B cell (primary cell): ENCODE measurements at regions not wholly inside any gene's neighbourhood (a gene's known extent, or its start where the extent isn't known, plus 50 kb on each side); places are given as distances from the start of the nearest gene placed in this dataset.

Source experiments
- ATAC-seq: fragments of 200-7000 bp; cut with Tn5 transposase; one replicate; pipeline ENCODE4 v1.10.0; 2021; ENCODE audit warnings: low read depth, mild to moderate bottlenecking, moderate number of reproducible peaks, moderate library complexity
- CTCF ChIA-PET: fragments of 350-600 bp; sonication (Branson Sonifier 250); formaldehyde crosslinking; loops from one replicate; lab custom pipeline; 2021; ENCODE audit warnings: antibody characterized with exemption, inconsistent platforms; lab: Charles Lee
- POLR2A ChIA-PET: fragments of 350-600 bp; sonication (Branson Sonifier 250); formaldehyde crosslinking; loops from one replicate; lab custom pipeline; 2021; ENCODE audit warnings: antibody characterized with exemption; lab: Charles Lee
- DNase-seq: peaks from one replicate; pipeline ENCODE4 v3.0.0; 2013
- H2AFZ ChIP-seq: 2 replicates; pipeline ENCODE4 v1.6.1; 2012; ENCODE audit warnings: mild to moderate bottlenecking, low read depth, low read length; ENCODE audit not compliant: insufficient read depth, poor library complexity, severe bottlenecking
- H3K27ac ChIP-seq, 2 donors: 1 replicate in 1 of 2; 2 replicates in 1 of 2; pipeline ENCODE4 v1.5.1; 2012 to 2013; ENCODE audit warnings: low read length in 2 of 2, mild to moderate bottlenecking in 2 of 2, moderate library complexity in 1 of 2
- H3K27me3 ChIP-seq, 4 experiments: fragments of 200-600 bp in 1 of 4; sonication (generic) in 1 of 4; replicated peaks in 1 of 4; 1 replicate in 2 of 4; 2 replicates in 2 of 4; pipeline versions ENCODE4 v1.6.1 to v1.7.0; 2013 to 2016; ENCODE audit warnings: low read length in 3 of 4, mild to moderate bottlenecking in 2 of 4, mixed read lengths in 1 of 4, moderate library complexity in 1 of 4; ENCODE audit not compliant: insufficient read depth in 4 of 4, control insufficient read depth in 3 of 4; ENCODE audit errors: control extremely low read depth in 1 of 4
- H3K36me3 ChIP-seq, 2 experiments: replicated peaks in 1 of 2; 1 replicate in 1 of 2; 2 replicates in 1 of 2; pipeline versions ENCODE4 v1.6.1 to v1.7.1; 2013; ENCODE audit warnings: low read length in 1 of 2; ENCODE audit not compliant: insufficient read depth in 2 of 2, control insufficient read depth in 1 of 2; ENCODE audit errors: control extremely low read depth in 1 of 2, extremely low read depth in 1 of 2
- H3K4me1 ChIP-seq, 2 donors: fragments of 200-600 bp in 1 of 2; sonication (generic) in 1 of 2; 1 replicate in 1 of 2; 2 replicates in 1 of 2; pipeline versions ENCODE4 v1.5.1 to v1.6.1; 2013 to 2017; ENCODE audit warnings: low read length in 2 of 2; ENCODE audit not compliant: control insufficient read depth in 2 of 2, insufficient read depth in 2 of 2
- H3K4me2 ChIP-seq: replicated peaks from 2 replicates; pipeline ENCODE3; 2012; ENCODE audit warnings: mild to moderate bottlenecking, low read depth, low read length; ENCODE audit not compliant: poor library complexity, severe bottlenecking
- H3K4me3 ChIP-seq, 5 experiments: fragments of 200-600 bp in 1 of 5; sonication (generic) in 1 of 5; 1 replicate in 3 of 5; 2 replicates in 2 of 5; pipeline versions ENCODE4 v1.5.1 to v1.7.0; 2011 to 2016; ENCODE audit warnings: low read length in 4 of 5, mild to moderate bottlenecking in 4 of 5, low read depth in 2 of 5, control low read depth in 1 of 5, moderate library complexity in 1 of 5; ENCODE audit not compliant: insufficient read depth in 1 of 5; ENCODE audit errors: control extremely low read depth in 1 of 5, extremely low read depth in 1 of 5
- H3K79me2 ChIP-seq: fragments of 200-600 bp; sonication (generic); one replicate; pipeline ENCODE4 v1.6.0; 2016; ENCODE audit warnings: low read length; ENCODE audit not compliant: control insufficient read depth, insufficient read depth
- H3K9ac ChIP-seq: fragments of 200-600 bp; sonication (generic); 2 replicates; pipeline ENCODE4 v1.6.1; 2017; ENCODE audit warnings: mild to moderate bottlenecking, low read length, moderate library complexity
- H3K9me3 ChIP-seq, 3 donors: one replicate each; pipeline versions ENCODE4 v1.6.1 to v1.7.1; 2013; ENCODE audit warnings: low read length in 2 of 3; ENCODE audit not compliant: control insufficient read depth in 2 of 3, insufficient read depth in 1 of 3; ENCODE audit errors: control extremely low read depth in 1 of 3
- H4K20me1 ChIP-seq: 2 replicates; pipeline ENCODE4 v1.6.0; 2012; ENCODE audit warnings: mild to moderate bottlenecking, low read length; ENCODE audit not compliant: insufficient read depth, control insufficient read depth, poor library complexity, severe bottlenecking
- H3K27ac Mint-ChIP-seq: one replicate; pipeline ENCODE4 v1.8.0; 2021; ENCODE audit warnings: mixed read lengths
- H3K27me3 Mint-ChIP-seq: one replicate; pipeline ENCODE4 v1.8.0; 2021; ENCODE audit warnings: mixed read lengths
- H3K4me1 Mint-ChIP-seq: one replicate; pipeline ENCODE4 v1.8.0; 2021; ENCODE audit warnings: mixed read lengths
- H3K4me3 Mint-ChIP-seq: one replicate; pipeline ENCODE4 v1.8.0; 2021; ENCODE audit warnings: mixed read lengths
- H3K9me3 Mint-ChIP-seq: one replicate; pipeline ENCODE4 v1.8.0; 2022; ENCODE audit warnings: mixed read lengths; ENCODE audit not compliant: insufficient read depth
- EZH2 ChIP-seq: IDR thresholded peaks from 2 replicates; pipeline ENCODE4 v1.6.1; 2012; ENCODE audit warnings: borderline replicate concordance, low read depth, mild to moderate bottlenecking, moderate library complexity, low read length; ENCODE audit not compliant: insufficient read depth, poor library complexity, severe bottlenecking
- WGBS: methylation state at CpG from one replicate; pipeline ENCODE4 v1.1.5; 2013; ENCODE audit warnings: missing lambda C conversion rate; ENCODE audit not compliant: insufficient coverage; 5-methylcytosine and 5-hydroxymethylcytosine counted together
- intact Hi-C: fragments of 100-400 bp; cut with micrococcal nuclease; formaldehyde crosslinking; loops from one replicate; pipeline ENCODE4 v1.10.0; 2022
- TF ChIP-seq, protein P1 (sequence below): fragments of 200-600 bp; IDR thresholded peaks from one replicate; pipeline ENCODE4 v1.8.0; 2022; ENCODE audit warnings: antibody characterized with exemption, mild to moderate bottlenecking

DNA sequence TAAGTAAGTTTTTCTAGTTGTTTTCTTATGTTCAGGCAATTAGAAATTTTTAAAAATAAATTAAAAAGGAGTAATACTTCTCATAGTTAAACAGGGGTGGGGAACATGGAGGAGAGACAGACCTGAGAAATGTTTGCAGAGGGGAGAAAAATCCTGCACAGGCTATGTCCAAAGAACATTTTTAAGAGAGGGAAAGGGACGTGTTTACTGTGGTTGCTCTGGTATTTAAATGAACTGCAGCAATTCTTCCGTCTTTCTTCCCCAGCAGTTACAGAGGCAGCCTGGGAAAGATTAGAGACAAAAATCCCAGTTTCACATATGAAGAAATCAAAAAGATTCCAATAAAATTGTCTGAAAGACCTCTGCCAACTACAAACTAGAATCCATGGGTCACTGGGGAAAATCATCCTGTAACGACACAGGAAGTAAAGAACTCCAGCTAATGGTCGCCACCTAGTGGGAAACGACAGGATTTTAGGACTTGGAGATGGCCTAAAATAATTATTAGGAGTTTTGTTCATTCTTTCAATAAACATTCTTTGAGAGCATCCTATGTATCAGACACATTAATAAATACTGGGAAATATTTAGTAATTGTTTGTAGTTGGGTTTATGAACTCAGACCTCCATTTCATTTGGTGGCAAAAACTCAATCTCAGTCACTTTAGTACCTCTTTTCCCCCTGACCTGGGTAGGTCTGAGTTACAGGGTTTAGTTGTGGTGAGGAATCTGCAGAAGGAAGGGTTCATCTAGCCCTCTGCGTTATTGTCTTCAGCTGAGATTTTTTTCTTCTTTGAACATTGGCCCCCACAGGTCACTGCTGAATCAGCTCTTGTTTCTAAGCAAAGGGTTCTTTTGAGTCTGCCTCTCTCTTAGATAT is 69.9 kb upstream of the GOLIM4 start:
- DNase-seq (peak; percentile 66), ATAC-seq (no peak)
- Histone ChIP-seq H2AFZ (peak overlapping the region; percentile 59), H3K4me2 (peak overlapping the region; percentile 53), H3K27me3 (no peaks in the 10 kb centered on the region), H3K9me3 (no peaks in the 10 kb centered on the region), H3K4me1 (peaks cover 0 to 4% of the 10 kb centered on the region in 2 donors), H3K27ac (no peak overlapping the region), H3K36me3 (no peaks in the 10 kb centered on the region), H3K9ac (peak overlapping the region; percentile 38), H3K79me2 (no peaks in the 10 kb centered on the region), H4K20me1 (no peaks in the 10 kb centered on the region), H3K4me3 (peak overlapping the region in 2 of 5 experiments; percentile 22 to 41)
- TF ChIP-seq, protein P1, sequence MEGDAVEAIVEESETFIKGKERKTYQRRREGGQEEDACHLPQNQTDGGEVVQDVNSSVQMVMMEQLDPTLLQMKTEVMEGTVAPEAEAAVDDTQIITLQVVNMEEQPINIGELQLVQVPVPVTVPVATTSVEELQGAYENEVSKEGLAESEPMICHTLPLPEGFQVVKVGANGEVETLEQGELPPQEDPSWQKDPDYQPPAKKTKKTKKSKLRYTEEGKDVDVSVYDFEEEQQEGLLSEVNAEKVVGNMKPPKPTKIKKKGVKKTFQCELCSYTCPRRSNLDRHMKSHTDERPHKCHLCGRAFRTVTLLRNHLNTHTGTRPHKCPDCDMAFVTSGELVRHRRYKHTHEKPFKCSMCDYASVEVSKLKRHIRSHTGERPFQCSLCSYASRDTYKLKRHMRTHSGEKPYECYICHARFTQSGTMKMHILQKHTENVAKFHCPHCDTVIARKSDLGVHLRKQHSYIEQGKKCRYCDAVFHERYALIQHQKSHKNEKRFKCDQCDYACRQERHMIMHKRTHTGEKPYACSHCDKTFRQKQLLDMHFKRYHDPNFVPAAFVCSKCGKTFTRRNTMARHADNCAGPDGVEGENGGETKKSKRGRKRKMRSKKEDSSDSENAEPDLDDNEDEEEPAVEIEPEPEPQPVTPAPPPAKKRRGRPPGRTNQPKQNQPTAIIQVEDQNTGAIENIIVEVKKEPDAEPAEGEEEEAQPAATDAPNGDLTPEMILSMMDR: peak; percentile 75
- no peak for TF ChIP-seq EZH2
- H3K27me3 Mint-ChIP-seq: peaks cover 2% of the 10 kb centered on the region
- WGBS: no CpG with 5 or more reads among the region's 6 CpGs
- intact Hi-C loops: loop anchor here (1.0 kb wide), 2 partner anchors 70 to 118 kb away; partner anchors contain the start of gene GOLIM4
- POLR2A ChIA-PET: no interaction called here
- H3K9me3 Mint-ChIP-seq: no peaks in the 10 kb centered on the region
- peak overlapping the region; percentile 35 for H3K4me3 Mint-ChIP-seq
- peaks cover 4% of the 10 kb centered on the region for H3K4me1 Mint-ChIP-seq
- no peak overlapping the region for H3K27ac Mint-ChIP-seq
- CTCF ChIA-PET: interaction anchor here (0.6 to 7.3 kb wide), 15 partner anchors 9 to 136 kb away, joined by 3 to 165 read pairs (median 4); no protein-coding TSS in a partner anchor

DNA sequence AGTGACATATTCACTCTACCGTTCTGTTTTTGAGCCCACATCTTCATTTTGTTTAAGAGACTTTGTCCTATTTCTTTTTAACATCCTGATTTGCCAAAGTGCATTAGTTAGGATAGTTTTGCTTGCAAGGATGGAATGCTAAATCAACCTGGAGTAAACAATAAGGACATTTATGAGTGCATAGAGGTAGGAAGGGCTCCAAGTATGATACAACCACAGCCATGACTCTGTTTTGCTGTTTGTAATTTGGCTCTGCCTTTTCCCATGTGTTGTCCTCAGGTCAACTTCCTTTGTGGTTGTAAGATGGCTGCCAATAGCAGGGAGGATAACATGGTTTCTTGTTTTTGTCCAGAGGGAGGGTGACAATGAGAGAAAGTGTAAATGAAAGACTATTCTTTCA is 66.4 kb upstream of the GOLIM4 start:
- CTCF ChIA-PET: no interaction called here
- Histone ChIP-seq H3K27me3 (no peaks in the 10 kb centered on the region), H3K9me3 (no peaks in the 10 kb centered on the region), H3K4me3 (no peak overlapping the region), H2AFZ (no peak overlapping the region), H3K79me2 (no peaks in the 10 kb centered on the region), H3K4me1 (peaks cover 0 to 4% of the 10 kb centered on the region in 2 donors), H3K27ac (no peak overlapping the region), H3K4me2 (no peak overlapping the region), H4K20me1 (no peaks in the 10 kb centered on the region), H3K9ac (no peak overlapping the region), H3K36me3 (no peaks in the 10 kb centered on the region)
- intact Hi-C loops: no loop called here
- POLR2A ChIA-PET: no interaction called here
- WGBS: no CpG with 5 or more reads among the region's 1 CpG
- H3K27ac Mint-ChIP-seq: no peak overlapping the region
- peaks cover 12% of the 10 kb centered on the region for H3K27me3 Mint-ChIP-seq
- no peak for TF ChIP-seq EZH2
- TF ChIP-seq, protein P1: no peak
- no peak for ATAC-seq
- no peak for DNase-seq
- H3K4me3 Mint-ChIP-seq: no peak overlapping the region
- H3K4me1 Mint-ChIP-seq: peaks cover 4% of the 10 kb centered on the region
- no peaks in the 10 kb centered on the region for H3K9me3 Mint-ChIP-seq
